Body of pancreas (tissue), 4 donors: ENCODE measurements at regions not wholly inside any gene's neighbourhood (a gene's known extent, or its start where the extent isn't known, plus 50 kb on each side); places are given as distances from the start of the nearest gene placed in this dataset.

Experiments used
- ATAC-seq: fragments of 150-250 bp; one replicate; pipeline ENCODE4 v1.9.1; 2016
- DNase-seq, 4 donors: peaks; one replicate each; pipeline ENCODE4 v3.0.0-alpha.2; 2019
- H3K27ac ChIP-seq, 4 donors: fragments of 200-600 bp; sonication (generic); 1 replicate in 3 of 4; 2 replicates in 1 of 4; pipeline versions ENCODE4 v1.5.1 to v1.6.1; 2016 to 2019; ENCODE audit warnings: mild to moderate bottlenecking in 1 of 4, mixed read lengths in 1 of 4, moderate library complexity in 1 of 4
- H3K27me3 ChIP-seq, 2 donors: fragments of 200-600 bp; sonication (generic); one replicate each; pipeline ENCODE4 v1.6.0; 2016; ENCODE audit warnings: mild to moderate bottlenecking in 1 of 2
- H3K36me3 ChIP-seq, 2 donors: fragments of 200-600 bp; sonication (generic); replicated peaks in 1 of 2; 2 replicates each; pipeline ENCODE4 v1.5.1; 2016; ENCODE audit warnings: low read depth in 2 of 2; ENCODE audit not compliant: insufficient read depth in 1 of 2
- H3K4me1 ChIP-seq: fragments of 200-600 bp; sonication (generic); one replicate; pipeline ENCODE4 v1.6.0; 2016
- H3K4me3 ChIP-seq, 2 donors: fragments of 200-600 bp; sonication (generic); 1 replicate in 1 of 2; 2 replicates in 1 of 2; pipeline ENCODE4 v1.5.1; 2016 to 2019
- H3K9me3 ChIP-seq, 3 donors: fragments of 200-600 bp; sonication (generic); 1 replicate in 2 of 3; 2 replicates in 1 of 3; pipeline ENCODE4 v1.5.1; 2016
- CTCF ChIP-seq, 7 experiments: fragments of 450-650 bp in 4 of 7; fragments of 200-600 bp in 3 of 7; sonication (generic) in 3 of 7; IDR thresholded peaks; one replicate each; pipeline ENCODE4 v1.5.1; 2016 to 2019; ENCODE audit warnings: antibody characterized with exemption in 7 of 7
- POLR2A ChIP-seq, 3 donors: fragments of 450-650 bp; IDR thresholded peaks; one replicate each; pipeline ENCODE4 v1.6.1; 2016; ENCODE audit warnings: antibody characterized with exemption in 3 of 3, mild to moderate bottlenecking in 2 of 3
- whole genome bisulfite sequencing, 2 donors: methylation state at CpG; one replicate each; pipeline ENCODE4 v1.1.5; 2017; 5-methylcytosine and 5-hydroxymethylcytosine counted together
- intact Hi-C: fragments of 100-400 bp; cut with DNase I; formaldehyde crosslinking; loops from one replicate; pipeline ENCODE4 v1.15.1; 2023

GRCh38 chr17:33398386-33398785 is 105.3 kb upstream of the ASIC2 start:
- intact Hi-C loops: no loop called here
- no peak for ATAC-seq
- Histone ChIP-seq H3K4me3 (no peak overlapping the region), H3K36me3 (no peaks in the 10 kb centered on the region), H3K9me3 (no peaks in the 10 kb centered on the region), H3K4me1 (no peaks in the 10 kb centered on the region), H3K27me3 (no peaks in the 10 kb centered on the region), H3K27ac (no peak overlapping the region)
- no peak for DNase-seq
- WGBS, 2 donors: 75 to 93% methylated on average over 1 of the region's 1 CpG
- TF ChIP-seq CTCF (IDR thresholded peaks at IDR 0.05) (no peak), POLR2A (IDR thresholded peaks at IDR 0.05) (no peak)

GRCh38 chr17:33401249-33401648 is 108.2 kb upstream of the ASIC2 start:
- Histone ChIP-seq H3K4me1 (no peaks in the 10 kb centered on the region), H3K4me3 (no peak overlapping the region), H3K27ac (no peak overlapping the region), H3K9me3 (no peaks in the 10 kb centered on the region), H3K36me3 (no peaks in the 10 kb centered on the region), H3K27me3 (no peaks in the 10 kb centered on the region)
- WGBS, 2 donors: 82 to 87% methylated on average over 2 of the region's 2 CpGs
- ATAC-seq (no peak), DNase-seq (no peak)
- TF ChIP-seq CTCF (IDR thresholded peaks at IDR 0.05) (no peak), POLR2A (IDR thresholded peaks at IDR 0.05) (no peak)
- intact Hi-C loops: no loop called here

- TF ChIP-seq CTCF (IDR thresholded peaks at IDR 0.05) (no peak), POLR2A (IDR thresholded peaks at IDR 0.05) (no peak)
- ATAC-seq: no peak
- H3K27me3 ChIP-seq: no peaks in the 10 kb centered on the region
These were observed 110.1 kb upstream of the ASIC2 start for GRCh38 chr17:33403194-33403593.

GRCh38 chr17:33404070-33404819 is 111.2 kb upstream of the ASIC2 start:
- ATAC-seq (no peak), DNase-seq (no peak)
- WGBS, 2 donors: 58 to 59% methylated on average over 4 of the region's 4 CpGs
- H3K36me3 ChIP-seq: no peaks in the 10 kb centered on the region
- intact Hi-C loops: no loop called here
- no peak overlapping the region for H3K27ac ChIP-seq
- H3K4me1 ChIP-seq: no peaks in the 10 kb centered on the region
- TF ChIP-seq POLR2A (IDR thresholded peaks at IDR 0.05) (no peak), CTCF (IDR thresholded peaks at IDR 0.05) (no peak)
- H3K9me3 ChIP-seq: no peaks in the 10 kb centered on the region
- H3K27me3 ChIP-seq: no peaks in the 10 kb centered on the region
- no peak overlapping the region for H3K4me3 ChIP-seq

More at GRCh38 chr17:33403194-33403593, 110.1 kb upstream of the ASIC2 start:
- intact Hi-C loops: no loop called here
- Histone ChIP-seq H3K9me3 (no peaks in the 10 kb centered on the region), H3K27ac (no peak overlapping the region), H3K36me3 (no peaks in the 10 kb centered on the region), H3K4me1 (no peaks in the 10 kb centered on the region), H3K4me3 (no peak overlapping the region)
- no peak for DNase-seq

- H3K36me3 ChIP-seq: no peaks in the 10 kb centered on the region
- no peaks in the 10 kb centered on the region for H3K9me3 ChIP-seq
- TF ChIP-seq POLR2A (IDR thresholded peaks at IDR 0.05) (no peak), CTCF (IDR thresholded peaks at IDR 0.05) (no peak)
- H3K4me3 ChIP-seq: no peak overlapping the region
- no peak for ATAC-seq
- H3K27ac ChIP-seq: no peak overlapping the region
- no peaks in the 10 kb centered on the region for H3K27me3 ChIP-seq
- no peak for DNase-seq
- intact Hi-C loops: no loop called here
- 16 to 17% methylated on average over 2 of the region's 2 CpGs for WGBS, 2 donors
- H3K4me1 ChIP-seq: no peaks in the 10 kb centered on the region
These were observed 123.0 kb upstream of the ASIC2 start for GRCh38 chr17:33416131-33416530.
